Fibroblast of gingiva (primary cell): ENCODE measurements at regions not wholly inside any gene's neighbourhood (a gene's known extent, or its start where the extent isn't known, plus 50 kb on each side); places are given as distances from the start of the nearest gene placed in this dataset.

Source experiments
- DNase-seq: peaks from one replicate; pipeline ENCODE4 v3.0.0-alpha.2; 2011; ENCODE audit warnings: low read depth

DNA sequence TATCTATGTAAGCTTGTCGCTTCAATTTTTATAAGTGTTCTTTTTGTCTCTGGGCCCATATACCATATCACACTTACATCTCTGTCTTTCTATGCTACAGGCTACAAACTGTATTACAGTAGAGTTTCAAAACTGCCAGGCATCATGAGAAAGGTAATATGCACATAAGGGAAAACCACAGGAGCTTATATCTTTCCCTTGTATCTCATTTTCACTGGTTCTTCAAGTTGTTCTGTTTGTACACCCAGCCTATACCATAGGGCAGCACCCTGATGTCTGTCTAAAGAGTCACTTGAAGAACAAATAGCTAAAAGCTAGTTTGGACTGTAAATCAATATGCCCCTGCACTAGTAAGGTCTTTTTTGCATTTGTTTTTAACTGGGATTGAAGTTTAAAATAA lies 366.7 kb downstream of the FIGN start:
- DNase-seq = no peak

DNA sequence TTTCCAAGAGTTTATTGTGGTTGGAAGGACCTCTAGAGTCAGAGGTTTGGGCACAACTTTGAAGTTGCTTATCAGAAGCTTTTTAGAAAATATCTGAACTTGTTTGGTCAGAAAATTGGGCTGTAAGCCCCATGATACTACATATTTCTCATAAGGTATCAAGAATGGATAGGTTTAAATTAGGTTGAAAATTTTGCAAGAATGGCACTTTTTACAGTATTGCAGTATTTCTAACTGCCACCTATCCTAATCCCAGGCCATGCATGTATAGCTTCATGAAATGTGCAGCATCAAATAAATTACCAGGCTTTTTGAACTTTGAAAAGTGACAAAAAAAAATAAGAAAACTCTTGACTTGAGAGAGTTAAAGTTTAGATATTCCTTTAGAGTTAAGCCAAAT lies 367.2 kb downstream of the FIGN start:
- no peak for DNase-seq

DNA sequence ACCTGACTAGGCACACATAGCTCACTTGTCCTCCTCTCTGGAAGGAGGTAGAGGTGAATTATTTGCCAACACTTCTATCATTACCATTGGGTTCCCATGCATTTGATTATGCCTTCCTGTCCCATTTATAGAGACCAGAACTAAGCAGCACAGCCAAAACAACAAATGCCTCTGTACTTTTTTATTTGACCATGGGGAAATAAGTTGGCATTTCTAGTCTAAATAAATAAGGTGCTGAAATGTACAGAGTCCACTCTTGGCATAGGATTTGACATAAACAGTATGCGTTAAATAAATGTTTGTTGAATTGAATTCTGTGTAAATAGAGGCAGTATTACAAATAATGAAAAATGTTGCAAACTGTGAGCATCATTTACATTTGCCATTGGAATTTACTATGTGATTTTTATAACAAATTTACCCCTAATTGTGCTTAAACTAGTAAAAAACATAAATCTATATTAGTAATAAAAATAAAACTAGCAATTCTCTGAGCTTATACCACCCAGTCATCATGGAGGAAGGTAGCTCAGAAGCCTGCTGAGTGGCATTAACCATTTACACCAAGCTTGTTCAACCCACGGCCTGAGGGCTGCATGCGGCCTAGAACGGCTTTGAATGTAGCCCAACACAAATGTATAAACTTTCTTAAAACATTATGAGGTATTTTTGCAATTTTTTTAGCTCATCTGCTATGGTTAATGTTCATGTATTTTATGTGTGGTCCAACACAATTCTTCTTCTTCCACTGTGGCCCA lies 367.8 kb downstream of the FIGN start:
- no peak for DNase-seq

DNA sequence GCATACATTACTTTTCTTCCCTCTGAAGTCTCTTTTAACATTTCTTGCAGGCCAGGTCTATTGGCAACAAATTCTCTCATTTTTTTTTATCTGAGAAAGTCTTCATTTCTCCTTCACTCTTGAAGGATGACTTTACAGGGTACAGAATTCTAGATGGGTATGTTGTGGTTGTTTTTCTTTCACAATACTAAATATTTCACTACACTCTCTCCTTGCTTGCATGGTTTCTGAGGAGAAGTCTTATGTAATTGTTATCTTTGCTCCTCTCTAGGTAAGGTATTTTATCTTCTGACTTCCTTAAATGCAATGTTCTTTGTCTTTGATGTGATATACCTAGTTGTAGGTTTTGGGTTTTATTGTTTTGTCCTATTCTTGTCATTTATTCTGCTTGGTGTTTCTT lies 371.1 kb downstream of the FIGN start:
- DNase-seq = no peak

DNA sequence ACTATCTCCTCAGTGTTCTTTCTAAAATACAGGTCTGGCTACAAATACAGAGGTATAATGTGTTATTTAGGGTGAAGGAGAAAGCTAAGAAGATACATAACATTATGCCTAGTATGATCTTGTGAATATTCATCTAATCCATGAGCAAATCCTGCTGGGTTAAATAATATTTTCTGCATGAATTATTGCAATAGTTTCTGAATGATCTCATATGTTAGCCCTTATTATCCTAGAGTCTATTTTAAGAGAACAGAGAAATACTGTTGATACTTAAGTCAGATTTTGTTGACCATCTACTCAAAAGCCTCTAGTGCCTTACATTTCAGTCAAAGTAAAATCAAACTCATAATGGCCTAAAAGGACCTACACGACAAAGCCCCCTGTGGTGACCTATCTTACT lies 382.3 kb downstream of the FIGN start:
- DNase-seq = no peak

DNA sequence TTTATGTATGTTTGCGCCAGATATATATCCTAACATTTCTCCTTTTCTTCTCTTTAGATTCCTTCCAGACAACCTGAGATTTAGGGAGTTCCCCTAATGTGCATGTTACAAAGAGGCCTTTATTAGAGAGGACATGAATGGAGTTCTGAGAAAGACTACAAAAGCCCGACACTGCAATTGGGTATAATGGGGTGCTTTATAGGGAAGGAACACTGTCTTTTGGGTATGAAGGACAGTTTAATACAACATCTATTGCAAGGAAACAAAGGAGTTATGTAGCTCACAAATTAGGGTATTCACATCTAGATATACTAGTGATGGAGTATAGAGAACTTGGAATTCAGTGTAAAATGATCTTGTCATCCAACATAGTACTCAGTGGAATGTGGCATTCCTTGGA lies 383.8 kb downstream of the FIGN start:
- DNase-seq = no peak

DNA sequence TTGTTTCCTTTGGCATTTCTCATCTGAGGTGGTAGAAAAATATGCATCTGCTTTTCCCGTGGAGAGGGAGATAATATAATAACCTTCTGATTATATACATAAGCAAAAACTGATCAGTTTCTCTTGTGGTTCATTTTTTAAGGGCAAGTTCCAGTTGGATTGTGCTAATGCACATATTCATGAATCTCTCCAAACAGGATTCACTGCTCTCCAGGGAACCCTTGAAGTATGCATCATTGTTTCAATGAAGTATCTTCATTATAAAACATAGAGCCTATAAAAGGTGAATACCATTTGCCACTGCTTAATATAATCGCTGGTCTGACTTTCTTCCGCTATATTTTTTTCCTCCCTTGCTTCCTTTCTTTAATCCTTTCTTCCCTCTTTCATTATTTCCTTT lies 384.7 kb downstream of the FIGN start:
- no peak for DNase-seq

DNA sequence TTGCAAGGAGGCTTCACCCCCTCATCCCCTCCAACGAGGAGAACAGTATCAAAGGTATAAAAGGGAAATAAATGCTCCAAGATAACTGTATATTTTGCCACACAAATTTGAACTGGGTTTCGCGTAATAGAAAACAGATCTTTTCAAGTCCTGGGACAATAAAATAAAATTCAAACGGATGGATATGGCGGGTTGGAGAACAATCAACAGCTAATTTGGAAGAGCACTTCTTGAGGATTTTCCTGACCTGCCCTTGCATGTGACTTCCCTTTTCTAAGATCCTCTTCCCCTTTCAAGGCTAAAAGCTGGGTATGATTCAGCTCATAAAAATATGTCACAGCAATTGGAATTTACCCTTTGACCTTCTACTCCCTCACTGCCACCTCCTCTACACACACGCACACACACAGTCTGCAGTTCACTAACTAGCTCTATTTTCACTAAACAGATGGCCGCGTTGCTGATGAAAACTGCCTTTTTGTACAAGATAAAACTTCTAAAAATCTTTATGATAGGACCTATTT lies 386.9 kb downstream of the FIGN start:
- DNase-seq = peak; percentile 62

DNA sequence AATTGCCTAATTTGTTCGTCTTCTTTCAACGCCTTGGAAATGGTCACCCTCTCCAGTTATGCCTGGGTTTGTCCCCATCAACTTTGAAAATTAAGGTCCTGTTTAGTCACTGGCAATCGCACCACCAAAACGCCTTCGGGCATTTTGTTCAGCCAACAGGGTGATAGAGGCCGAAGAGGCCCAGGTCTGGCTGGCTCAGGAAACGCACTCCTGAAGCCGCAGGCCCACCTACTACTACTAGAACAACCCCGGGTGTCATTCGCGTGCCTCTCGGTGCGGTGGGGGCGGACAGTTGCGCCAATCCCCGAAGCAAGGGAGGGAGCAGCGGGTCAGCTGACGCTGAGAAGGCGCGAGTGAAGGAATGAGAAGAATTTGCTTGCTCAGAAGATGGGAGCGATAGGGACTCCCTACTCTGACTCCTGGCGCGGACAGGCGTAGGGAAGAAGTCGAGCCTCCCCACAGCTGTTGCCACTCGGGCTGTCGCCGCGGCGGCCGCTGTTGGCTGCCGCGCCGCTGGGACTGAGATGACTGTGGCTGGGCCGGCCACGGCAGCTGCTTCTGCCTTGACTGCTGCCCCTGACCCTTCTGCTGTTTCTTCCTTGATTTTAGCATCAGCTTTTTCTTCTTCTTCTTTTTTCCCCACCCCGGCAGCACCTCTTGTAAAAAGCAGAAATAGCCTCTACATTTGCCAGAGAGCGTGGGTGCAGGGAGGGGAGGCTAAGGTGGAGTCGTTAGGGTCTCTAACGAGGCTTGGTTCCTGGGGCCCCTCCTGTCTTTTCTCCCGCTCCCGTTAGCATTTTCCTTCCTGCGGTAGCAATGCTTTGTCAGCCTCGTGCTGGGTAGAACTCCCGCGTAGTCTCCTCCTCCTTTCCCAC lies 387.6 kb downstream of the FIGN start:
- DNase-seq = peak; percentile 82

DNA sequence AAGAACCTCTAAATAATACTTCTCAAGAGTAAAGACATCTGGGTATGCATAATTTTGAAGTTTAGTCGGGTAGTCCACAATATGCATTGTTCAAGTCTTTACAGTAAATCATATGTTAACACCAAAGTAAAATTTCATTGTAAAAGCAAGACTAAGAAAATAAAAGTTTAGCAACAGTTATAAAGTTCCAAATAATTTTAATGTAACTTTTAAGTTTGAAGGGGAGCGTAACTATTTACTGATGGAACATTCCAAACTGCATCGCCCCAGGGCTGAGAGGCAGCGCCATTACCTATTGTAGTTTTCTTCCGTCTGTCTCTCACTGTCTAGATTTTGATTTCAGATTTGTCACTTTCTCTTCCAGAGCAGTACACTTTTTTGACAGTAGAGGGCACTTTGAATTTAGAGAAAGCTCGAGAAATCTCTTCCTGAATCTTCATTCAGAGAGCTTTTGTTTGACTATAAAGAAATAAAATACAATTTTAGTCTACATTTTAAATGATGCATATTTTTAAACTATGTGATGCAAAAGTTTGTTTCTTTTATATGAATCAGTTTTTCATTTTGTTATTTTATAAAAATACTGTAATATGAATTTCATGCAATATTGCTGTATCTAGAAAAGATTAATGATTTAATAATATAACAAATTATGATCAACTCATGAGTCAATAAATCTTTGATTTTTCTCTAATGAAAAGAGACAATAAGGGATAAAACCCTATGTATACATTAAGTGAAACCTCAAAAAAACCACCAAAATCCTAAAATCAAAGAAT lies 389.8 kb downstream of the FIGN start:
- peak; percentile 38 for DNase-seq

DNA sequence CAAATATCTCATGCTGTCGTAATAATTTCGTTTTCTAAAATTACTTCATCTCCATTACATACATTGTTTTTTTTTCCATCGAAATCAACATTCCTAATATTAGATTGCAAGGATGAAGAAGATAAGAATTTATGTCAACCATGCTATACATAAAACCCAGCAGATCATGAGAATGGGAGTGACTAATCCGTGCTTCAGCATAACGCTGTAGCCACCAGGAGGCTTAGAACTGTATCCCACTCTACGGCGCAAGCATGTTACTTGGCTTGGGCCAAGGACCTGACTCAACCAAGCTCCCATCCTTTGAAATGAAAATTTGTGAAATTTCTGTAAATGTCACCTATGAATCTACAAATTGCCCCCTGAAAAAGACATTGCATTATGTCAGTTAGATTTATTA lies 392.5 kb downstream of the FIGN start:
- DNase-seq = no peak

DNA sequence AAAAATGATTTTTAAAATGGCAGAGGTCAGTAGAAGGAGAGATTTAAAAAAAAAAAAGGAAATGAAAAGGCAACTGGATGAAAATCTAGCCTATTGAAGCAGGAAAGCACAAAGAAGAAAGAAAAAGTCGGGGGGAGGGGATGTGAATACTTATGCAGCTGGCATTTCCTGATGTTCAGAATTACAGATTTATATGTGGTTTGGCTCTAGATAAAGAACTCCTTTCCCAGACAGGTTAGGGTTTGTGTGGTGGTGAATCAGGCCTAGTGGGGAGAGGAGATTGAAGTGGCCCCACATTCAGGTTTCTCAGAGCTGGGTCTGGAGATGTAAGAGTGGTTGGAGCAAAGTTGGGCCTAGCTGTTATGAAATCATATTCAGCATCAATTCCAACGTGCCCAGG lies 394.4 kb downstream of the FIGN start:
- DNase-seq = no peak

DNA sequence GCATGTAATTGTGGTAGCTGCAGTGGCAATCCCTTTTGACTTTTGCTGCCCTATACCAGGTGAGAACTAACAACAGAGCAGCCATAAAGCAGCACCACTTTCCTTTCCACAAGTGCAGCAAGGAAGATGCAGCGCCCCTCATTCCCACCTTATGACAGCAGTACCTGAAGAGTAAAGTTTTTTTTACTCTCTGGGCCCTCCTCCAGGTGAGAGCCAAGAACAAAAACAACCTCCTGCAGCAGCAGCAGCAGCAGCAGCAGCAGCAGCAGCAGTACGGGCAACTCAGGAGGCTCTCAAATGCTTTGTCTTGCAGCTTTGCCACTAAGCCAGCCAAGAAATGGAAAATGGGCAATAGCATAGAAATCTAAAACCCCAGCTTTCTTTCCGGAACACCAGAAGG lies 397.5 kb downstream of the FIGN start:
- no peak for DNase-seq

DNA sequence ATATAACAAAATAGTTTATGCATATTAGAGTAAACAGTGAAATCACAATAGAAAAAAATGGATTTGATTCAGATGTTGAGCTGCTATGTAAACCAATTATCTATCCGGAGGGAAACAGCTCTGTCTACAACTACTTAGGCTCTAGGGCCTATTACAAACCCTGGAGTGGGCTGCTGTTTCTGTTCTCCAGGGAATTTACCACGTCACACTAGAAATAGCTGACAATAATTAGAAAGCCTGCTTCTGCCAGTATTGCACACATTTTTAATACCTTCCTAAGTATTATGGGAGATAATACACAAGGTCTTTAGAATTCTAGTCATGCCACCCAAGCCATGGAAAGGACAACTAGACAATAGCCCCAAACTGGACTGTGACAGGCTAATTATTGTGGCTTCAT lies 411.1 kb downstream of the FIGN start:
- no peak for DNase-seq

DNA sequence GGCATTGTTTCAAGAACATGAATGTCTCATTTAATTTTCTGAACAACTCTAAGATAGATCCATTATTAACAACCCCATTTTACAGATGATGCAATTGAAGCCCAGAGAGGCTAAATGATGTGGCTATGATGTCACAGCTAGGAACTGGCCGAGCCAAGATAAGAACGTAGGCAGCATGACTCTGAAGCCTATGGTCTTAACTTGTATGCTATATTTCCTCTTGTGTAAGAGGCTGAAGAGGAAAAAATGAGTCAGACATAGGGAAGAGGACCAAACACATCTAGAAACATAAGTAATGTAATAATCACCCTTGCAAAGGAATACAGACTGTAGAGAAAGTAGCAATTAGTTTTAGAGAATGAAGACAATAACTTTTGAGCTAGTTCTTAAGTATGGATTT lies 416.8 kb downstream of the FIGN start:
- peak; percentile 85 for DNase-seq

DNA sequence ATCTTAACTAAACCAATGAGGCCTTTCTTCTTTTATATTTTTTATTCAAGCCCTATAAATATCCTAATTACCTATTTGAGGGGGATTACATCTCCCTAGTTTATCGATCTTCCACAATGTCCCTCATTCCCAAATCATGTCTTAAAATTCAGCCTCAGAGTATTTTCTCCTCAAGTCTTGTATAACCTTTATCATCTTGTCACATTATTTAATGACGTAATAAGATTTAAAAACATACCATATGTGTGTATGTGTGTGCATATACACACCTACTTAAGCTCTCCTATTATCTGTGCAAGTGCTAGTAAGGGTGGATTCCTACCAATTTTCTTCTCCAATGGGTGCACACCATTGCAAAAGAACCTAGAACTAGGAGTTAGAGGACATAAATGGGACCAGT lies 421.1 kb downstream of the FIGN start:
- DNase-seq = no peak

DNA sequence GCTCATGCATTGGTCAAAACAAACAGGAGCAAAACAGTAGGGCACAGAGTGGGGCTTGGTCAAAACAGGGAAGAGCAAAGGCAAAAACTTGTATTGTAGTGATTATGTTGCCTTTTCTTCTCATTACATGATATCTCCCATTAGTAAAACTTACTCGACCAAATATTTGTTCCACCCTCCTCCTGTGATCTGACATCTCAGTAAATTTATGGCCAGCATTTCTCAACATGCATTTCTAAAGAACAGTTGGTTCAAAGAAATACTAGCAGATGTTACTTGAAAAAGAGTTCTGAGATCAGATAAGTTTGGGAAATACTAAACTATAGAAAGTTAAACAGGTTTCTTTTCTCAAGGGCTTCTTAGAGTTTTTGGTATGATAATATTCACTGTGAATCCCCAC lies 423.1 kb downstream of the FIGN start:
- DNase-seq = no peak

DNA sequence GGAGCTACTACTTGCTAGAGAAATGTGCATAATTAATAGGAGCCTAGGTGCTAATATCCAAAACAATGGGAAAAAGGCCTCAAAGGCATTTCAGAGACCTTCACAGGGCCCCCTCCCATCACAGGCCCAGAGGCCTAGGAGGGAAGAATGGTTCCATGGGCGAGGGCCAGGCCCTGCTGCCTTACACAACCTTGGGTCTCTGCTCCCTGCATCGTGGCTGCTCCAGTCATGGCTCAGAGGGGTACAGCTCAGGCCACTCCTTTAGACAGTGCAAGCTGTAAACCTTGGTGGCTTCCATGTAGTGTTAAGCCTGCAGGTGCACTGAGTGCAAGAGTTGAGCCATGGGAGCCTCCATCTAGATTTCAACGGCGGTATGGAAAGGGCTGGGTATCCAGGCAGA lies 429.2 kb downstream of the FIGN start:
- DNase-seq = no peak

DNA sequence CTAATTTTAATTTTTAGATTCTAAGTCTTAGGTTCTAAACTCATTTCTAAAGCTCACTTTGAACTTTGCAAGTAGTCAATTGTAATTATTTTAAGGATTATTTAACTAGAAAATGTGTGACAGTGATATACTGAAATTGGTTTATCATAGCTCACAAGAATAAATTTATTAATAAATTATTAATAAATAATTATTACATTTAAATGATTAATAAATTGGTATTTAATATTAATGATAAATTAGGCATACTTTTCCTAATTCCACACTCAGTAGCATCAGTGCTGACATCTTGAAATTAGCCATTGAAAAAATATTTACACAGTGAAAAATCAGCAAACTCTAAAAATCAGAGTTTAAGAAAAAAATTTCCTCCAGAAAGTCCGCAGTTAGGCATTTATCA lies 433.7 kb downstream of the FIGN start:
- DNase-seq = no peak

DNA sequence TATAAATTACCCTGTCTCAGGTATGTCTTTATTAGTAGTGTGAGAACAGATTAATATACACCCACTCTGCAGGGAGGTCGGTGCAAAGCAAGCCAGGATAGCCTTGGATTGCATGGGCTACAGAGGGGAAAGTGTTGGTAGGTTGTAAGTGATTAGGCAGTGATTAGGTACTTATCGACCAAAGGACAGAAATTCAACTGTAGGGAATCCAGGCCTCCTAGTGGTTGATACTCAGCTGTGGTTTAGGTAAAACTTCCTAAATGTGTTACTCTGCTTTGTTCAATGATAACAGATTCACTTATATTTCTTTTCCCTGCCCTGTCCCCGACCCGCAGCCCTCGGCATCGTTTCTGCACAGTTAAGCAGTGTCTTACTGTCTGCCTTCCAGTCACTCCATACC lies 444.0 kb downstream of the FIGN start:
- no peak for DNase-seq

DNA sequence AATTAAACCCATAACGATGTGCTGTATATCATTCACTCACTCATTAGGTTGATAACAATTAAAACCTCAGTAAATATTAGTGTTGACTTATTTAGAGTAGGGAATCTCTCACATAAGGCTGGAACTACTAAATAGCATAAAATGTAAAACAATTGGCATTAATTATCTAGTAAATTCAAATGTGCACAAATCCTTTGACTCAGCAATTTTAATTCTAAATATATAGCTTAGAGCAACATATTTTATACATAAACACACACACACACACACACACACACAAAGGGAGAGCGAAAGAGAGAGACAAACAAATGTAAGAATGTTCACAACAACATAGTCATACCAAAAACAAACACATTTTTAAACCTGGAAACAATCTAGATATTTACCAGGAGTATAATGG lies 443.1 kb upstream of the KCNH7 start:
- DNase-seq = no peak

DNA sequence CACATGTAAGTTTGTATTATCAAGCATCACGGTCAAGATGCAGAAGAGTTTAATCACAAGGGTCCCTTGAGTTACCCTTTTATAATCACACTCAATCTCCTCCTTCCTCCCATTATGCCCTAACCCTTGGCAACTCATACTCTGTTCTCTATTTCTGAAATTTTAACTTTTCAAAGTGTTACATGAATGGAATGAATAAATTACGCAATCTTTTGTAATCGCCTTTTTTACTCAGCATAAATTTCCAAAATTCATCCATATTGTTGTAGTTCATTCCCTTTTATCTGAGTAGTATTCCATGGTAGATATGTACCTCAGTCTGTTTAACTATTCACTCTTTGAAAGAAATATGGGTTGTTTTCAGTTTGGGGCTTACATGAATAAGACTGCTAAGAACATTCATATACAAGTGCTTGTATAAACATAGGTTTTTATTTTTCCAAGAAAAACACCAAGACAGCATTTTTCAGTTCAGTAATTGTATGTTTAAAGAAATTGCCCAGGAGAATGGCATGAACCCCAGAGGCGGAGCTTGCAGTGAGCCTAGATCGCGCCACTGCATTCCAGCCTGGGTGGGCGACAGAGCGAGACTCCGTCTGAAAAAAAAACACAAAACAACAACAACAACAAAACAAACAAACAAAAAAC lies 430.9 kb upstream of the KCNH7 start:
- peak; percentile 3 for DNase-seq
